HS-5 (cell line): ENCODE measurements at regions not wholly inside any gene's neighbourhood (a gene's known extent, or its start where the extent isn't known, plus 50 kb on each side); places are given as distances from the start of the nearest gene placed in this dataset.

ENCODE experiments used
- DNase-seq: peaks from one replicate; pipeline ENCODE4 v3.0.0-alpha.2; 2012; ENCODE audit warnings: low read depth

- DNase-seq: no peak
Measured at GRCh38 chr2:43106559-43107527, 119.6 kb downstream of the ZFP36L2 start.

GRCh38 chr2:43105586-43106558 lies 120.5 kb downstream of the ZFP36L2 start:
- no peak for DNase-seq

- no peak for DNase-seq
Measured at GRCh38 chr2:43104763-43105162, 121.6 kb downstream of the ZFP36L2 start.

- no peak for DNase-seq
Measured at GRCh38 chr2:43104106-43104505, 122.3 kb downstream of the ZFP36L2 start.

- no peak for DNase-seq
Measured at GRCh38 chr2:43103093-43103404, 123.4 kb downstream of the ZFP36L2 start.

GRCh38 chr2:43102366-43103092 lies 123.9 kb downstream of the ZFP36L2 start:
- no peak for DNase-seq

- no peak for DNase-seq
Measured at GRCh38 chr2:43101751-43102150, 124.7 kb downstream of the ZFP36L2 start.

GRCh38 chr2:43100883-43101662 lies 125.3 kb downstream of the ZFP36L2 start:
- no peak for DNase-seq

- no peak for DNase-seq
Measured at GRCh38 chr2:43100362-43100882, 126.0 kb downstream of the ZFP36L2 start.

GRCh38 chr2:43099797-43100196 lies 126.6 kb downstream of the ZFP36L2 start:
- no peak for DNase-seq

GRCh38 chr2:43098539-43098938 lies 127.9 kb downstream of the ZFP36L2 start:
- DNase-seq: no peak

- no peak for DNase-seq
Measured at GRCh38 chr2:43097644-43098408, 128.6 kb downstream of the ZFP36L2 start.

GRCh38 chr2:43095533-43096295 lies 130.7 kb downstream of the ZFP36L2 start:
- DNase-seq: no peak

GRCh38 chr2:43092520-43093179 lies 133.8 kb downstream of the ZFP36L2 start:
- no peak for DNase-seq

GRCh38 chr2:43090317-43090716 lies 136.1 kb downstream of the ZFP36L2 start:
- DNase-seq: no peak

GRCh38 chr2:43088143-43089073 lies 138.0 kb downstream of the ZFP36L2 start:
- DNase-seq: no peak

- no peak for DNase-seq
Measured at GRCh38 chr2:43087413-43087812, 139.0 kb downstream of the ZFP36L2 start.
